GM21360 (cell line): ENCODE measurements at regions not wholly inside any gene's neighbourhood (a gene's known extent, or its start where the extent isn't known, plus 50 kb on each side); places are given as distances from the start of the nearest gene placed in this dataset.

ENCODE experiments used
- ATAC-seq: cut with Tn5 transposase; IDR thresholded peaks from one replicate; pipeline ENCODE4 v1.9.1; 2021; ENCODE audit warnings: mild to moderate bottlenecking, moderate library complexity; ENCODE audit not compliant: unreplicated experiment

DNA sequence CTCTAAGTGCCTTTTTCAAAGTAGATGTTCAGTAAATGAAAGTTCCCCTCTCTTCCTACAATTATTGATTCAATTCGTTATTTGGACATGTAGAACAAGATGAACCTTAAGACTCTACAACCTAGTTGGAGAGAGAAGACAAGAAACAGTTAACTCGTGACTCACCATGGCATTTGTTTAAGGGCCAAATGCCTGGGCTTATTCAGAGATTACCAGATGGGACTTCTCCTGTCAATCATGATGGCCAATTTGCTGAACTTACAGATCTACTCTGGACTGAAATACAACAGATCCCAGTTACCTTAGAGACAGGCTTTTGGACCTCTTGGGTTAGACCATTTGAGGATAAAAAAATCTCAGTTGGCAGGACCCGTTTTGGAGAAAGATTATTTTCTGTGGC lies 93.5 kb downstream of the C1orf94 start:
- no peak for ATAC-seq

GRCh38 chr1:34272152-34272551 lies 95.4 kb downstream of the C1orf94 start:
- no peak for ATAC-seq

GRCh38 chr1:34275150-34275549 lies 98.4 kb downstream of the C1orf94 start:
- no peak for ATAC-seq

DNA sequence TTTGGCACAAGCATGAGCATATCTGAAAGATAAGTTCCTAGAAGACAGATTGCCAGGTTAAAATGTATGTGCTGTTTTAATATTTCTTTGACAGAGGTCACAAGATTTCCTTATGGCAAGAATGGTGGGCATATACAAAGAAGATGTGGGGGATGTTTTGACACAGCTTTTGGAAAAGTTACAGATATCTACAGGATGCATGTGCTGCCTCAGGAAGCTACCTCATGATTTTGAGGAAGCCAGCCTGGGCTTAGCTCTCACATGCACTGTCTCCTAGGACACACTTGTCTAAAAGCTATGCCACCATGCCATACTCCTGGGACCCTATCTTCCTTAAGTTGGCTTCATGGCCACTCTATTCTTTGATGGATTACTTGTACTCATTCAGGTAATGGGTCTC lies 99.9 kb downstream of the C1orf94 start:
- no peak for ATAC-seq

- no peak for ATAC-seq
Measured at GRCh38 chr1:34277150-34277549, 100.4 kb downstream of the C1orf94 start.

DNA sequence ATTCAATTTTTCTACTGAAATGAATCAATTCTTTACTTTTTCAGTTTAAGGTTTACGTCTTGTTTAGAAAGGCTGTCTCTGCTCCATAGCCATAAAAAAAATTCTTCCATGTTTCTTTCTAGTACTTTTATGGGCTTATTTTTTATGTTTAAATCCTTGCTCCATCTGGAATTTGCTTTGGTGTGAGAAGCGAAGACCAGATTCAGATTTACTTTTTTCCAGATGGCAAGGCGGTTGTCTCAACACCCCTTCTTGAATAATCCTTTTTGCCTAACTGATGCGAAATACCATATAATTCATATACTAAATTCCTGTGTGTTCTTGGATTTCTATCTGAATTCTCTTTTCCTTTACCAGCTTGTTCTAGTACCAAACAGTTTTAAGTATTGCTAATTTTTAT lies 101.5 kb downstream of the C1orf94 start:
- no peak for ATAC-seq

DNA sequence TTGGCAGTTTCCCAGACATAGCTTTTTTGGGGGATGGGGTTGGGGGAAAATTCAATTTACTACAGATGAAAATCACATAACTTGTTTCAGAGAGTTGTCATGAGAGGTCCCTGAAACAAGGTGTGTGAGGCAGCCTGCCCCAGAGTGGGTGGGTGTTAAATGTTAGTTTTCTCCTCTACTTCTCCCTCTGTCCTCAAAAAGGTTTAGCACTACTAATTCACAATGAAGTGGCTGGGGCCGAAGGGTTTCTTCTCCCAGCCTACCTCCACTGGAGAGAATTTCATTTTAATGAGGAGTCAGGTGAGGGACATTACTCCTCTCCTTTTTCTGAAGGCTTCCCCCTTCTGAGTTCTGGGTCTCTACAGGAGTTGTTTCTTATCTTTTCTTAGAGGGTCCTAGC lies 103.3 kb downstream of the C1orf94 start:
- no peak for ATAC-seq

- ATAC-seq: no peak
Measured at GRCh38 chr1:34280509-34280908, 103.8 kb downstream of the C1orf94 start.

DNA sequence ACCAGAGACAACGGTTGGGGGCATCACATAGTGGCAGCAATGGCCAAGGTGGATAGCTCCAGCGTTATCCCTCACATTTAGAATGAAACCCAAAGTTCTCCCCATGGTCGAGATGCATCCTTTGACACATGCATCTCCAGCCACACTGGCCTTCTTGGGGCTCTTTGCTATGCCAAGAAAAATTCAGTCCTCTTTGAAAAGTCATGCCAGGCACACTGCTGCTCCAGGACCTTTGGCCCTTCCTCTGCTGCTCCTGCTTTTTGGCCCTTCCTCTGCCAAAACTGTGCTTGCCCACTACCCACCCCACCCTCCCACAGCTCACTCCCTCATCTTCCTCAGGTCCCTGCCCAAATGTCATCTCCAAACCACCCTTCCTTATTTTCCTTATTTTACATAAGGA lies 106.4 kb downstream of the C1orf94 start:
- no peak for ATAC-seq

- no peak for ATAC-seq
Measured at GRCh38 chr1:34286511-34286910, 109.8 kb downstream of the C1orf94 start.

DNA sequence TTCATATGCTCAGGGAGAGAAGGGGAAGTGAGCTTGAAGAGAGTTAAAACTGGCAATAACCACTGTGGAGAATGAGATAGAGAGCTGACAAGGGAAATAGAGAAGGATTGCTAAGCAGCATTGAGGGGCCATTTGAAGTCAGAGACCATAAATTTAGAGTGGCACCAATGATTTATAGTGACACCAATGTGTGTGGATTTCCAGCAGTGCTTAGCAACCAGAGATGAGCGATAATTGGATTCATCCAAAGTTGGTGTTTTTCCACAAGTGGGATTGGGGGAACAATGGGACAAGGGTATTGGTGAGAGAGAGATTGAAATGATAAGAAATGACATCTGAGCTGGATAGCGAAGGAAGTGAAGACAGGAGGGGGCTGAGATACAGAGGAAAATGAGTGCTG lies 114.1 kb downstream of the C1orf94 start:
- ATAC-seq: no peak

DNA sequence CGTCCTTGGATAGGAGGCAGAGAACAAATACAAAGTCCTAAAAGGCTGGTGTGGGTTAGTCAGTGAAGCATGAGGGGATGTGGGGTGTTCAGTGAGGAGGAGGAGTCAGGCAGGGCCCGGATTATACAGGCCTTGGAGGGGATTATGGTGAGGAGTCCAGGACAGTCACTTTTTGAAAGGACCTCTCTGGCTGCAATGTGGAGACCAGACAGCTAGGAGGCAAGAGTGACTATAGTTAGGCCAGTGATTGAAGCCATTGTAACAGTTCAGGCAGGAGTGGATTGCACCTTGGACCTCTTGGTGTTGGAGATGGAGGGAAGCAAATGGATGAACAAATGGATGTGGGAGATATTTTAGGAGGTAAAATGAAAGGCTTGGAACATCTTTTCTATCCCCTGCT lies 115.8 kb downstream of the C1orf94 start:
- ATAC-seq: no peak

DNA sequence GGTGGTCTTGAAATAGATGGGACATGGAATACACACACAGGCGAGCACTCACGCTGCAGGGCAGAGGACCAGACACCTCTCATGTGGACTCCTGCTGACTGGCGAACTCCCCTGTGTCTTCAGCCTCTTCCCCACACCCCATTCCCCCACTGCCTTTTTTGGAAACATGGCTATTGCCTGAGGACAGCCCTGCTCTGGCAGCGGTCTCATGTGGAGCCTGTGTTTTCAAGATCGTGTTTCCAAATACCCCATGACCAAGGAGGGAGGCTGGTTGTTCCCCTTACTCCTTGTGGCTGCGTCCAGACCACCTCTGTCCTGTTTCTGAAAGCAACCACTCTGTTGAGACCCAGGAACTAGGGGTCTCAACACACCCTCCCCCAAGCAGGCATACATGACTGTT lies 119.4 kb downstream of the C1orf94 start:
- no peak for ATAC-seq

DNA sequence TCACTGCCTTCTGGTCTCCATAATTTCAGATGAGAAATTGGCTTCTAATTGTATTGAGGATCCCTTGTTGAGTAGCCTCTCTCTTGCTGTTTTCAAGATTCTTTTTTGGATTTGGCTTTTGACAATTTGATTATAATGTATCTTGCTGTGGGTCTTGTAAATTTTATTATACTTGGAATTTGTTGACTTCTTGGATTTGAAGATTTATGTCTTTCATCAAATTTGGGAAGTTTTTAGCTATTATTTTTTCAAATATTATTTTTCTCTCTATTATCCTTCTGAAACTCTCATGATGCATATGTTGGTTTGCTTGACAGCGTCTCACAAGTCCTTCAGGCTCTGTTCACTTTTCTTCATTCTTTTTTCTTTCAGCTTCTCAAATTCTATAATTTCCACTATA lies 126.1 kb downstream of the C1orf94 start:
- no peak for ATAC-seq

- ATAC-seq: no peak
Measured at GRCh38 chr1:34303218-34303617, 126.5 kb downstream of the C1orf94 start.

GRCh38 chr1:34306568-34306967 lies 129.9 kb downstream of the C1orf94 start:
- no peak for ATAC-seq

GRCh38 chr1:34312359-34312758 lies 135.7 kb downstream of the C1orf94 start:
- ATAC-seq: no peak

DNA sequence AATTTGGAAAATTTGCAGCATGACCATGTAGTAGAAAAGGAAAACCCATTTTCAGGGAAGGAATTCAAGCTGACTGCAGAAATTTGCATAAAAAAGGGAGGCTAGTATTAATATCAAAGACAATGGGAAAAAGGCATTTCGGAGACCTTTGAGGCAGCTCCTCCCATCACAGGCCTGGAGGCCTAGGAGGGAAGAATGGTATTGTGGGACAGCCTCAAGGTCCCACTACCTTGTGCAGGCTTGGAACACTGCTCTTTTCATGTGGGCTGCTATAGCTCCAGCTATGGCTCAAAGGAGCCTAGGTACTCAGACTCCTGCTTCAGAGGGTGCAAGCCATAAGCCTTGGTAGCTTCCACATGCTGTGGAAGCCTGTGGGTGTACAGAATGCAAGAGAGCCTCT lies 139.3 kb downstream of the C1orf94 start:
- no peak for ATAC-seq

- no peak for ATAC-seq
Measured at GRCh38 chr1:34316773-34317172, 140.1 kb downstream of the C1orf94 start.

- ATAC-seq: no peak
Measured at GRCh38 chr1:34319218-34319617, 142.5 kb downstream of the C1orf94 start.

DNA sequence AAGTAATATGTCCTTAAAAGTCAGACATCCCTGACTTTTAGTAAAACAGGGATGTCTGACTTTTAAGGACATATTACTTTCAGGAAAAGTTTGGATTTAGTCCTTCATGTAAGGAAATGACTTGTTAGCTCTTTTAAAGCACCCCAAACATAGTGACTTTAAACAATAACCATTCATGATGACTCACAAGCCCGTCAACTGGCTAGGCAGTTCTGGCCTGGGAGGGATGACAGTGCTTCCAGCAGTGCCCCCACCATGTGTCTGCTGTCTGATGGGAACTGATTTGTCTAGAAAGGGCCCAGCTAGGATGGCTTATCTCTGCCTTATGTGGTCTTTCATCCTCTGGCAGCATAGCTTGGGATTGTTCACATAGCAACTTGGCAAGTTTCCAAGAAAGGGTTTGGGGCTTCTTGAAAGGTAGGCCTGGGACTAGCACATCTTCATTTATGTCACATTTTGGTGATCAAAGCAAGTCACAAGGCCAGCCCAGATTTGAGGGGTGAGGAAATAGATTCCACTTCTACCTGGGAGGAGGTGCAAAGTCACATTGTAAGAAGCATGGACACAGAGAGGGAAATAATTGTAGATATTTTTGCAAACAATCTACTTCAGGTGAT lies 143.5 kb downstream of the C1orf94 start:
- no peak for ATAC-seq

DNA sequence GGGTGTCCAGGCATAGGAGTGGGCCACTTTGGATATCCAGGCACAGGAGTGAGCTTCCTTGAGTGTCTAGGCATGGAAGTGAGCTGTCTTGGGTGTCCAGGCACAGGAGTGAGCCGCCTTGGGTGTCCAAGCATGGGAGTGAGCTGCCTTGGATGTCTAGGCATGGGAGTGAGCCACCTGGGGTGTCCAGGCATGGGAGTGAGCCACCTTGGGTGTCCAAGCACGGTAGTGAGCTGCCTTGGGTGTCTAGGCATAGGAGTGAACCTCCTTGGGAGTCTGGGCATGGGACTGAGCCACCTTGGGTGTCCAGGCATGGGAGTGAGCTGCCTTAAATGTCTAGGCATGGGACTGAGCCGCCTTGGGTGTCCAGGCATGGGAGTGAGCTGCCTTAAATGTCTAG lies 146.3 kb downstream of the C1orf94 start:
- ATAC-seq: no peak

- no peak for ATAC-seq
Measured at GRCh38 chr1:34324879-34325440, 148.3 kb downstream of the C1orf94 start.
